GM21619 (cell line): ENCODE measurements at regions not wholly inside any gene's neighbourhood (a gene's known extent, or its start where the extent isn't known, plus 50 kb on each side); places are given as distances from the start of the nearest gene placed in this dataset.

ENCODE experiments used
- ATAC-seq: cut with Tn5 transposase; IDR thresholded peaks from one replicate; pipeline ENCODE4 v1.9.1; 2021; ENCODE audit not compliant: unreplicated experiment

DNA sequence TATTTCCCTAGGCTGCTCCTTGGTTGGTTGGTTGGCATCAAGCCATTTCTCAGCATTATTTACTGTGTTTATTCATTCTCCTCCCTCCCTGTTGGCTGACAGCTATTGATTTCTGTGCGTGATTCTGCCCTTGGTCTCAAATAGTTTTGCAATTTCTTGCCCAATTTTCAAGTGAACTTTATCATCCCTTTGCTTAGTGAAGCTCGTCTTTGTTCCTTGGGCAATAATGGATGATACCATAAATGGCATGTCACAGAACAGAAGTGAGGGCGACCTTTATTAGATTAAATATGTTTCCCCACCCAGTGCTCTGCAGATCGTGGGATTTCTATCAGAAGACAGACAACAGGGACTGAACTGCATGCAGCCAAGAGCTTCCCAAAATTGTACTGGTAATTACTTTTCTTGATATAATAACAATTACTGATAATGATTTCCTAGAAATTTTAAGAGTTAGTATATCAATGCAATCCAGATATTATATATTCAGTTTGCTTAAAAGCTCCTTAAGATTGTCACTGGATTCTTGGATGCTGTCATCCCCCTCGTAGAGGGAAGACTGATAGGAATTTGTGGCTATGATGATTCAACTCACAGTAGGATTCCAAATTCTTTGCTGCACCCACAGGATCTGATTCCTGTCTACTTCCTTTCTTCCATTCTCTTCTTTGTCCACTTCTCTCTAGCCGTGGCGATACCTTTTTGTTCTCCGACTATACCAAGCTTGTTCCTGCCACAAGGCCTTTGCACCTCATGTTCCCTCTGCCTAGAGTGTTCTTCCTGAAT lies 122.1 kb upstream of the KAZN start:
- no peak for ATAC-seq

DNA sequence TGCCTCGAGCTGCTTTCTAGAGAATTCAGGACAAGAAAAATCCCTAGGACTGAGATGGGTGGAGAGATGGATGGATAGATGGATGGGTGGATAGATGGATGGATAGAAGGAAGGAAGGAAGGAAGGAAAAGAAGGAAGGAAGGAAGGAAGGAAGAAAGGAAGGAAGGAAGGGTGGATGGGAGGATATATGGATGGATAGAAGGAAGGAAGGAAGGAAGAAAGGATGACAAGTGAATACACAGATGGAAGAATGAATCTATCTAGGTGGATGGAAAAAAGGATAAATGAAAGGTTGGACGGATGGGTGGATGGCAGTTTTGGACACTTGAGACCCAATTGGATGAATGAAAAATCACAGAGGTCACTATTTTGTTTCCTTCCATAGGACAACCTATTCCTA lies 120.4 kb upstream of the KAZN start:
- ATAC-seq: no peak

- ATAC-seq: no peak
Observed at GRCh38 chr1:14479865-14480264, 118.6 kb upstream of the KAZN start.

- ATAC-seq: no peak
Observed at GRCh38 chr1:14482784-14483450, 115.6 kb upstream of the KAZN start.

DNA sequence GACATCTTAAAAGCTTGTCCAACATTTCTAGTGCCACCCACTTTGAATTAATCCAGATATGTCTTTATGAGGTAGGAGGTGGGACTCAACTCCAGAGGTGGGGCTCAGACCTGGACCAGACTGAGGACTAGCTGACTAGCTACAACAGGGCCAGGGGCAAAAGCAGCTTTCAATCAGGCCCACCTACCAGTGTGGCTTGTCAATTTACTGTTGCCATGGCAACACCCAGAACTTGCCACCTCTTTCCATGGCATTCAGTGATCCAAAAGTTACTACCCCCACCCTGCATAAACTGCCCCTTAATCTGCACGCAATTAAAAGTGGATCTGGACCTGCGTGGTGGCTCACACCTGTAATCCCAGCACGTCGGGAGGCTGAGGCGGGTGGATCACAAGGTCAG lies 113.2 kb upstream of the KAZN start:
- ATAC-seq: no peak

DNA sequence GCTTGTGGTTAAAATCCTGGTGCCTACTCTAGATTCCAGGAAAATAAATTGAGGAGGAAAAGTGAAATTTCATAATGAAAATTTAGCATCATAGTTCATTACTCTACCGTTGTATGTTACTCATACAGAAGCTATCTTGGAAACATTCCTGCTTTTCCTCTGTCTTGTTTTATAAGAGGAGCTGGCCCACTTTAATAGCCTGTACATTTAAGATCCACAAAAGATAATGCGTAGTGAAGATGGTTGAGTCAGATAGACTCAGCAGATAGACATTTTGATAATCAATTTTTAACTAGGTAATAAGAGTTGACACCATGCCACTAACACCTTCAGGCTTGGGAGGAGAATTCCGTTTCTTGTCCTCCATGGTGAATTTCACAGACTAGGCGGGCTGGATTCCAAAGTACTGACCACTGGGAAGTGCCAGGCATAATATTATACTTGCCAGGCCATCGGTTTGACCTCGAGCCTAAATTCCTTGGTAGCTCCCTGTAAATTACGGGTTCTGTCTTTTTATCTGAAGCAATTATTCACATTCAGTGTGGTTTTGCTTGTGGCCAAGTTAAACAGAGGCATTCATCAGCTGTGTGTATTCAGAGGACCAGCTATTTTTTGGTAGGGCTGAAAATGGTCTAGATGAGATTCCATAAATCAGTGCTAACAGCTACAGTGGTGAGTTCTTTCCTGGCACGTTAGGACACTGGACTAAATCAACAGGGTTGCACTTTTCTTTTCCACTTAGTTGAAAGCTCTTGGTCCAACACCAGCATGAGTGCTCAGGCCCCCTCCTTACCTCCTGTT lies 111.9 kb upstream of the KAZN start:
- ATAC-seq: no peak

GRCh38 chr1:14487671-14488070 lies 110.8 kb upstream of the KAZN start:
- no peak for ATAC-seq

- ATAC-seq: no peak
Observed at GRCh38 chr1:14494911-14495310, 103.6 kb upstream of the KAZN start.

GRCh38 chr1:14495381-14495780 lies 103.1 kb upstream of the KAZN start:
- no peak for ATAC-seq

- ATAC-seq: no peak
Observed at GRCh38 chr1:14495996-14496395, 102.5 kb upstream of the KAZN start.

DNA sequence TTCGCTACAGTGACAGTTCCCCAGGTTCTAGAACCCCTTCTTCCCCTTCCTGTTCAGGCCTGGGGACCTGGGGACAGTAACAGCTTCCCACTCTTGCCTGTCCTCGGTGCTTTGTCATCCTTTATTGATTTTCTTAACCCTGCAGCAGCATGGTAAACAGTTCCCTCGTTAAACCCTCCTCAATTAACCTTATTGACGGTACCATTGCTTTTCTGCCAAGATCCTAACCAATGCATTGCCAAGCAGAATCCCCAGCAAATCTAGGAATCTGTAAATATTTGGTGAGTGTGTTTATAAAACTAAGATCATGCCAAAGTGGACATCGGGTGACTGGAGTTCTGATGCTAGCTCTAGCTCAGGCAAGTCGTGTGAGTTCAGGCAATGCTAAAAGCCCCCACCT lies 99.6 kb upstream of the KAZN start:
- ATAC-seq: no peak

DNA sequence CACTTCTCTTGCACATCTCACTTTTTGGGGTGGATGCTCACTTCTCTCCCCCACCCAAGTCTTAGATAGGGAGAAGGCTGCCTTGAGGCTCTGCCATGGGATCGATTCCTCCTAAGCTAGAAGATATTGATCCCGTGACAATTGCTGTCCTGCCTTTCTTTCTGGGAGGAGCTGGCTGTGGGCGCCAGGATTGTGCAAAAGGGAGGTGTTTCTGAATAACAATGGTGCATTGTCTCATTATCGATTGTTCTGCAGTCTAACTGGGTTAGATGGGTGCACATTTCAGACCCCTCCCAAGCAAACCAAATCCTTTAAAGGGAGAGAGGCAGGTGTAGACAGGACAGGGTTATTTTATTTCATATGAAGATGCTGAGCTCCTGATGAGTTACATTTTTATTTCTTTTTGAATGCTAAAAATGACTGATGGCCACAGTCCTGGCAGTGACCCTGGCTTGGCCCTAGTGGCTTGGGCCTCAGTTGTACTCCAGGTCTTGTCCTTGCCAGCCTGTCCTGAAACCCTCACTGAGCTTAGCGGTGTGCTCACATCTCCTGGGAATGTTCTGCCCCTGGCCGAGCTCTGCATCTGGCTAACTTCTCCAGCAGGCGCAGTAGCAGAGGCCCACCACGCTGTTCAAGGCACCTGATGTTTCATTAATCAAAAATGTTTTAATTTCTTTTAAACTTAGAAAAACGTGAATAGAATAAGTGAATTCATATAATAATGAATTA lies 99.0 kb upstream of the KAZN start:
- ATAC-seq: no peak

GRCh38 chr1:14500041-14500440 lies 98.4 kb upstream of the KAZN start:
- ATAC-seq: no peak

- no peak for ATAC-seq
Observed at GRCh38 chr1:14500912-14501311, 97.6 kb upstream of the KAZN start.

GRCh38 chr1:14504517-14504916 lies 94.0 kb upstream of the KAZN start:
- ATAC-seq: no peak

- no peak for ATAC-seq
Observed at GRCh38 chr1:14506471-14507255, 91.8 kb upstream of the KAZN start.

DNA sequence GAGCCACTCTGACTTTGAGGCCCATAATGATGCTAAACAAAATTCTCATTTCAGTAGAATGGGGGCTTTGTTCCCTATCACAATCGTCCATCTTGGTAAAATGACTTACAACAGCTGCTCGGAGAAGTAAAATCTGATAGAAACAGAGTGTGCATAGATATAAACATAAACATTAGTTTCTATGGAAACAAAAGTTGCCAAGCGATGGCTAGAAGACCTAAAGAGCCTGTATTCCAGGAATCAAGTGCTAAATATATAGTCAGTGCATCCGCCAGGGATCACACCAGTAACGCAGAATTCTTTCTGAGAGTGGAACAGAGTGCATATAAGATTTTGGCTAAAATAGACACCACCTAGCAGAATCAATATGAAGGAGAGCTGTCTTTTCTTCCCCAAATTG lies 91.2 kb upstream of the KAZN start:
- no peak for ATAC-seq

GRCh38 chr1:14508613-14509012 lies 89.9 kb upstream of the KAZN start:
- no peak for ATAC-seq

- ATAC-seq: no peak
Observed at GRCh38 chr1:14511166-14511680, 87.3 kb upstream of the KAZN start.
